Astrocyte of the cerebellum (primary cell): ENCODE measurements at regions not wholly inside any gene's neighbourhood (a gene's known extent, or its start where the extent isn't known, plus 50 kb on each side); places are given as distances from the start of the nearest gene placed in this dataset.
"Not testable (repeated sequence)": the region's sequence is repeated elsewhere in the genome, so short reads cannot be mapped to it uniquely, and the experiment has no call there.

ENCODE experiments used
- DNase-seq: peaks from one replicate; pipeline ENCODE4 v3.0.0-alpha.2; 2011; ENCODE audit warnings: low read depth
- H3K4me3 ChIP-seq: 2 replicates; pipeline ENCODE4 v1.5.1; 2011; ENCODE audit warnings: mild to moderate bottlenecking, low read depth, low read length, moderate library complexity
- CTCF ChIP-seq: IDR thresholded peaks from 2 replicates; pipeline ENCODE4 v1.5.1; 2012; ENCODE audit warnings: low read length, low read depth, moderate library complexity, mild to moderate bottlenecking; ENCODE audit errors: missing control alignments
- in situ Hi-C: cut with HindIII; loops from 2 replicates; pipeline ENCODE4 v1.10.0; 2017; ENCODE audit warnings: low sequenced_read_pairs

- in situ Hi-C loops = no loop called here
- H3K4me3 ChIP-seq = no peak overlapping the region
- DNase-seq = no peak
- TF ChIP-seq CTCF = no peak
Measured at GRCh38 chr2:122029945-122030344, 274.5 kb downstream of the TSN start.

GRCh38 chr2:122031544-122032263 is 276.3 kb downstream of the TSN start:
- H3K4me3 ChIP-seq = no peak overlapping the region
- in situ Hi-C loops = no loop called here
- no peak for DNase-seq
- TF ChIP-seq CTCF = no peak

- DNase-seq = no peak
- TF ChIP-seq CTCF = no peak
- no peak overlapping the region for H3K4me3 ChIP-seq
- in situ Hi-C loops = no loop called here
Measured at GRCh38 chr2:122032264-122032645, 276.8 kb downstream of the TSN start.

- no peak overlapping the region for H3K4me3 ChIP-seq
- no peak for DNase-seq
- TF ChIP-seq CTCF = no peak
- in situ Hi-C loops = no loop called here
Measured at GRCh38 chr2:122033778-122034177, 278.3 kb downstream of the TSN start.

- in situ Hi-C loops = no loop called here
- DNase-seq = no peak
- TF ChIP-seq CTCF = no peak
- H3K4me3 ChIP-seq = no peak overlapping the region
Measured at GRCh38 chr2:122034344-122034743, 278.9 kb downstream of the TSN start.

- TF ChIP-seq CTCF = no peak
- in situ Hi-C loops = no loop called here
- DNase-seq = no peak
- H3K4me3 ChIP-seq = no peak overlapping the region
Measured at GRCh38 chr2:122034777-122035176, 279.3 kb downstream of the TSN start.

GRCh38 chr2:122038816-122039215 is 283.4 kb downstream of the TSN start:
- in situ Hi-C loops, H3K4me3 ChIP-seq, DNase-seq: not testable (repeated sequence)
